ENCODE measurements at regions not wholly inside any gene's neighbourhood (a gene's known extent, or its start where the extent isn't known, plus 50 kb on each side); places are given as distances from the start of the nearest gene placed in this dataset.
"Not testable (repeated sequence)": the region's sequence is repeated elsewhere in the genome, so short reads cannot be mapped to it uniquely, and the experiment has no call there.

DNA sequence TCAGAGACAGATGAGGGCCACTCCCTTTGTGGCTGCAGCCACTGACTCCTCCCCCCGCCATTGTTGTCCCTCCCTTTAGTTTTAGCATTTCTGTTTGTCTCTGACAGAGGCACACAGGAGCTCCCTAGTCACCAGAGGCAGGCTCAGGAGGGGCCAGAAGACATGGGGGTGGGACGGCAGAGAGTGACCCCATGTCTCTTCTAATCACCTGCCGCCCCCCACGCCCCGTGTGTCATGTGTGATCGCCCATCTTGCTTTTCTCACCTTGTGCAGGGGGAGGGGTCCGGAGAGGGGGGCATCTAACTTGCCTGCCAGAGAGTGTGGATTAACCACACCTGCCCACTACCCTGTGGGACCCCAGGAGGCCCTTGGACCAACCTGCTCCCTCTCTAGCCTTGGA lies 246.7 kb upstream of the TP53TG3C start:
- not testable (repeated sequence) for TF ChIP-seq BDP1 (IDR thresholded peaks at IDR 0.05; ENCODE audit: insufficient read depth, insufficient read length); HDAC1 (IDR thresholded peaks at IDR 0.05)
- TF ChIP-seq, protein P1, sequence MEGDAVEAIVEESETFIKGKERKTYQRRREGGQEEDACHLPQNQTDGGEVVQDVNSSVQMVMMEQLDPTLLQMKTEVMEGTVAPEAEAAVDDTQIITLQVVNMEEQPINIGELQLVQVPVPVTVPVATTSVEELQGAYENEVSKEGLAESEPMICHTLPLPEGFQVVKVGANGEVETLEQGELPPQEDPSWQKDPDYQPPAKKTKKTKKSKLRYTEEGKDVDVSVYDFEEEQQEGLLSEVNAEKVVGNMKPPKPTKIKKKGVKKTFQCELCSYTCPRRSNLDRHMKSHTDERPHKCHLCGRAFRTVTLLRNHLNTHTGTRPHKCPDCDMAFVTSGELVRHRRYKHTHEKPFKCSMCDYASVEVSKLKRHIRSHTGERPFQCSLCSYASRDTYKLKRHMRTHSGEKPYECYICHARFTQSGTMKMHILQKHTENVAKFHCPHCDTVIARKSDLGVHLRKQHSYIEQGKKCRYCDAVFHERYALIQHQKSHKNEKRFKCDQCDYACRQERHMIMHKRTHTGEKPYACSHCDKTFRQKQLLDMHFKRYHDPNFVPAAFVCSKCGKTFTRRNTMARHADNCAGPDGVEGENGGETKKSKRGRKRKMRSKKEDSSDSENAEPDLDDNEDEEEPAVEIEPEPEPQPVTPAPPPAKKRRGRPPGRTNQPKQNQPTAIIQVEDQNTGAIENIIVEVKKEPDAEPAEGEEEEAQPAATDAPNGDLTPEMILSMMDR (IDR thresholded peaks at IDR 0.05 in 2 of 3, conservative IDR thresholded peaks at IDR 0.05 in 1 of 3; ENCODE audit: insufficient read depth in 2 of 3, low read depth in 1 of 3, low read length in 3 of 3) = not testable (repeated sequence)

Measured in K562 (cell line).